ENCODE measurements at regions not wholly inside any gene's neighbourhood (a gene's known extent, or its start where the extent isn't known, plus 50 kb on each side); places are given as distances from the start of the nearest gene placed in this dataset.
"Not testable (repeated sequence)": the region's sequence is repeated elsewhere in the genome, so short reads cannot be mapped to it uniquely, and the experiment has no call there.

DNA sequence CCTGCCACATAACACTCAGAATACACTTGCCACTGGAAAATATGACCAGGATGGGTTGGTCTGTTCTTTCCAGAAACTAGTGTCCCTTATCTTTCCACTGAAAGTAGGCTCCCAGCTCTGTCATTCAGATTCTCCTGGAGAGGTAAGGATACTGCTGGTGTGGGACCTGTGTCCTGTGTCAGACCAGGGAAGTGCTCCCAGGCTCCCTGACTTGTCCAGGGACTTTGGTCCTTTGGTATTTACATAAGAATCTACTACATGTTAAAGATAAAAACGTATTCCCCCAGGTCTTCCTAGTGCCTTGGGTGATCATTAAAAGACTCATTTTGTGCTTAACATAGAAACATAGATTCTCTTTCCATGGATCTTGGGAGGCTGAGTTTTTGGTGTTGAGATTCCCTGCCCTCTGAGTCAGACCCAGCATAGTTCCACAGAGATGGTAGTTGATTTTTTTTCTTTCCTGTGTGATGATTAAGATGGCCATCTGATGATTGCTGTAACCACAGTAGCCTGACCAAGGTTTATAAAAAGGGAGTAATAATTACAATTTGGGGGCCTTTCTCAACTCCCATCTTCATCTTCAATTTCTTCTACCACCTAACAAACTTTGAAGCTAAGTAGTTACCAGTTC is 159.8 kb upstream of the JADE1 start:
- no peak for DNase-seq (ENCODE audit: low read depth in 2 of 2)

DNA sequence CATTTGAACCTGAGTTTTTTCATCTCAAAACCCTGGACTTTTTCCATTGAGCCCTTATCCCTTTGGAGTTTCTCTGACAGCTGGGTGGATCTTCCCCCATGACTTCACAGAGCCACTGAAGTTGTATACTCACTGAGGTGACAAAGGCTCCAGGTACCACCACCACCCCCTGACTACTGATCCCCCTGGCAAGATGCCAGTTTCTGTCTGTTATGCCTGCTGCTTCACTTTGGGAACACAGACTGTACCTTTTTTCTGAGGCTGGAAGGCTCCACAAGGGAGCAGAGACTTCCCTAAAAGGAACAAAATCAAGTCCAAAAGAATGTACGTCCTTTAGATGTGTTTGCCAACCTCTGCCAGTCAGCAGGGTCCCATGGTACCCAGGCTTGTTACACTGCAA is 160.3 kb upstream of the JADE1 start:
- DNase-seq (ENCODE audit: low read depth in 2 of 2) = no peak

DNA sequence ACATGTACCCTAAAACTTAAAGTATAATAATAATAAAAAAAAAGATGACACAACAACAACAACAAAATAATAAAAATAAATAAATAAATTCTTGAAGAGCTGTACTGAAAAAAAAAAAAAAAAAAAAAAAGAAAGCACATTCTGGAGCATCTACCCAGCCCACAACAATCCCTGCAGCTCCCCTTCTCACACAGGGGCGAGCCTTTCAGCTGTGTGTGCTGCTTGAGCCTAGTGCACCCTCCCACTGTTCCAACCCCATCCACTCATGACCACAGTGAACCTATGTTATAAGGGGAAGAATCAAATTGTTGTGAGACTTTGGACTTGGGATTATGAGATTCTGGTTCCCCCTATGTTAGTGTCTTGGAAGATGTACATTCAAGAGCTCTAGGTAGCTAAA is 161.5 kb upstream of the JADE1 start:
- no peak for DNase-seq (ENCODE audit: low read depth in 2 of 2)

DNA sequence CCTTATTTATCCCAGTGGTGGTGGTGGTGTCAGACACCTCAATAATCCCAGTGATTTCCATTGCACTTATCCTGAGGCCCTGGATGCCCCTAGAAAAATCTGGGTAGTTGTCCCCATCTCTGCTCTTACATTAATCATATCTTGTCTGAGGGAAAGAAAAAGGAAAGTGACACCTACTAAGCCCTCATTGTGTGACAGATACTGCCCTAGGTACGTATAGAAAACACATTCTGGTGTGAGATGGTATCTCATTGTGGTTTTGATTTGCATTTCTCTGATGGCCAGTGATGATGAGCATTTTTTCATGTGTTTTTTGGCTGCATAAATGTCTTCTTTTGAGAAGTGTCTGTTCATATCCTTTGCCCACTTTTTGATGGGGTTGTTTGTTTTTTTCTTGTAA is 162.6 kb upstream of the JADE1 start:
- not testable (repeated sequence) for DNase-seq (ENCODE audit: low read depth in 2 of 2)

DNA sequence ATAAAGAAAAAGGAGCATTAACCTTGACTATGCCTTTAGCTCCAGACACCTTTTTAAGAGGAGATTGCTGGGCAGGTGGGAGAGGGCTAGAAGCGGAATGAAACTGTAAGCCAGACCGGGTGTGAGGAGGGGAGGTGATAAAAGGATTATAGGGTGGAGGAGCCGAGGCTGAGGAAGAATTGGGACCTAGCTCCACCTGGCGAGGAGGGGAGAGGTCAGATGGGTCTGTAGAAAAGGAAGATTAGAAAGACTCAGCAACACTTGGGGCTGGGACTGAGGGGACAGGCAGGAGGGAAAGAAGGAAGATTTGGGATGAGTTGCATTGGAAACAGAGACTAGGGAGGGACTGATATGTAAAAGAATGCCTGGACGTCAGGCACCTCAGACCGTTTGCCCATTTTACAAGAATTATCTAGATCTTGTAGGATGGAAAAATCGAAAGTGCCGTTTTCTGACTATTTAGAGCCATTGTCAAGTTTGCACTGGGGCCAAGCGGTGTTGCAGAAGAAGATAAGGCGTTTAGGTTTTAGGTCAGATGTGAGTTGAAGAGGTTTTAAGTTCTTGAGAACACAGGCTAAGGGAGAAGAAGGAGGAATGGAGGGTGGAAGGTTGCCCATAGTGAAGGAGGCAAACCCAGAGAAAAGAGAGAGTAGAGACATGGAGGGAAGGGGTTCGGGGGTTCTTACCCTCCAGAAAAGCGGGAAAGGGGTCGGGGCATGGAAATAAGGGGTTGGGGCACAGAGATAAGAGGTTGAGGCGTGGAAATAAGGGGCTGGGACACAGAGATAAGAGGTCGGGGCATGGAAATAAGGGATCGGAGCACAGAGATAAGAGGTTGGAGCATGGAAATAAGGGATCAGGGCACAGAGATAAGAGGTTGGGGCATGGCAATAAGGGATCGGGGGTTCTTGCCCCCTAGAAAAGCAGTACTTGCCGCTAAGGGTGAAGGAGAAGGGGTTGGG is 164.5 kb upstream of the JADE1 start:
- DNase-seq (ENCODE audit: low read depth in 2 of 2) = not testable (repeated sequence)

DNA sequence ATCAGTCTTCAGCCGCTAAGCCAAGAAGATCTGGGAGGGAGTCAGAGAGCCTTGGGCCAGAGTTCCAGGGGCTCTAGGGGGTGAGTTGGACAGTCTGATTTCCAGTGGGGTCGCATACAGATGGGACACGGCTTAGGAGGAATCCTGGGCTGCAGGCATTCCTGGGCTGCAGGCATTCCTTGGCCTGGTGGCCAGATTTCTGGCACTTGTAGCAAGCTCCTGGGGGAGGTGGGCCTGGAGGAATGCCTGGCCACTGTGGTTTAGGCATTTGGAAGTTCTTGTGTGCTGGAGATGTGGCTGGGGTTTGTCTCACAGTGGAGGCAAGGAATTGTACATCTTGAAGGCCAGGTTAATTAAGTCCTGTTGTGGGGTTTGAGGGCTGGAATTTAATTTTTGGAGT is 165.4 kb upstream of the JADE1 start:
- not testable (repeated sequence) for DNase-seq (ENCODE audit: low read depth in 2 of 2)

DNA sequence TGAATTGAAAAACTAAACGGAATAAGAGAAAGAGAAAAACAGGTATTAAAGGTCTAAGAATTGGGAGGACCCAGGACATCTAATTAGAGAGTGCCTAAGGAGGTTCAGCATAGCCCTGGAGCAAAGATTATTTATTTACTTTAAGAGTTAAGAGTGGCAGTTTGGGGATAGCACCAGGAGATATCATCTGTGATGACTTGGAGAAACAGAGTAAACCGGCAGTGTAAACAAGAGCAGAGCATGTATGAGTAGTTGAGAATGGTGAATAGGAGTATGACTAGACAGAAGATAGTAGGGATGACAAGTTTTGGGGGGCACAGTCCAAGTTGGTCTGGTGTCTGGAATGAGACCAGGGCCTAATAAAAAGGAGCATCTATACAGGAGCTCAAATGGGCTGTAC is 167.9 kb upstream of the JADE1 start:
- not testable (repeated sequence) for DNase-seq (ENCODE audit: low read depth in 2 of 2)

DNA sequence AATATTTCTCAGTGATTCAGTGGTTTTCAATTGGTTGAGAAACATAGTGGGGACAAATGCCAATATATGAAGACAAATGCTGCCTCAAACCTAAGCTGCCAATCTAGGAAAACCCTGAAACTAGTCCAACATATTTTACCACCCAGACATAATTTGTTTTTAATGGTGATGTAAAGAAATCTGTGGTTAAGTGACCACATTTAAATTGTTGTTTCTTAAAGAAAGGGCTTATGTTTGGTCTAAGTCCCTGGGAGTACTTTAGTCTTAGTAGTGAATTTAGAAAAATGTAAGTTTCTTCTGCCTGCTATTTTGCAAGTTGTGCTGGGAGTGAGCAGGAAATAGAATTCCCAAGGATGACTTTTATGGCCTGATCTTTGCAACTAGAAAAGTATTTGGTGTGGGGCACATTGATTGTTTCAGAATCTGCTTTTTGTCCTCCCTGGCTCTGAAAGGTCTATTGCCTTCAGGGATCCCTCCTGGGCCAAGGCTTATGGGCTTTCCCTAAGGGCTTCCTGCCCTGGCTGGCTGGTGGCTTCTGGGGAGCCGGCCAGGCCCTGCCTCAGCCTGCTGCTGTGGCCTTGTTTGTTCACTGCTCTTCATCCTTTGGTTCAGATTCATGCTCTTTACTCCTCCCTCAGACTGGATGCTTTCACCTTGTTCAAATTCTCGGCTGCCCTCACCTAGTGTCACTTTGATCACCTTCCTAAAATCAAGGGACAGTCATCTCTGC is 169.8 kb upstream of the JADE1 start:
- no peak for DNase-seq (ENCODE audit: low read depth in 2 of 2)

DNA sequence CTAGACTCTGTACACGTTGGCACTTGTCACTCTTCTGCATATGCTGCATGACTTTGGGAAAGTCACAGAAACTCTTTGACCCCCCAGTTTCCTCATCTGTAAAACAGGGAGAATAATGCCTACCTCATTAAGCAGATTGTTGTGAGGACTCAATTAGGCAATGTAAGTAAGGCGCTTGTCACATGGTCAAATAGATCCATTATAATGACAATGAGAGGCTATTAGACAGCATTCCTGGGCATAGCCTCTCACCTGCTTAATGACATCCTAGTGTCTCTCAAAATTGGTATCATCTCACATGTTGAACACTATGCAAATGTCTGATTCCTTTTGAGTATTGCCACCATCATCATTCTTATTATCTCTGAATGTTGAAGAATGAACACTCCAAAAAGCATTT is 172.6 kb upstream of the JADE1 start:
- no peak for DNase-seq (ENCODE audit: low read depth in 2 of 2)

DNA sequence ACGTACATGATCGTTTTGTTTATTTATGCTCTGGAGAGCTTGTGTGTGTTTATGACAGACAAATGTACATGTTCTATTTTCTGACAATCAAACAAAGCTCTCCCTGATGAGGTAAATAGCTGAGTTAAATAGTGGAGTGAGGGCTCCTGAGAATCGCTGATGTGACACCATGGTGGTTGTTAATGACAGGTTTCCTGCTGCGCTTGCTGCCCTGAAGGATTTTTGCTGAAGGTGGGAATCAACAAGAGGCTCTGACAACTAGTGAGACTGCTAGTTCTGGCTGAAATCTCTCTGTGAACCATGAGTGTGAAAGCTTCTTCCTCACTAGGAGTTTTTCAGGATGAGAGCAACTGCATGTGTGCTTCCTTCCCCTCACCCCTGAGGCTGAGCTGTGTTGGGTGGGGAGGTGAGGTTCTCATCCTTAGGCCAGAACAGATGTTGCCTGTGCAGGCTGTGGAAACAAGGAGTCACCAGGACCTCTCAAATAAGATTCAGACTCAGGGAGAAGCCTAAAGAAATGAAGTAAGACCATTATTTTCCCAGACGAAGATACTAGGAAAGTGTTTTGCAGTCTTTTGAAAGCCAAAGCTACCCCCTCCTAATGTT is 173.4 kb upstream of the JADE1 start:
- DNase-seq (ENCODE audit: low read depth in 2 of 2) = no peak

DNA sequence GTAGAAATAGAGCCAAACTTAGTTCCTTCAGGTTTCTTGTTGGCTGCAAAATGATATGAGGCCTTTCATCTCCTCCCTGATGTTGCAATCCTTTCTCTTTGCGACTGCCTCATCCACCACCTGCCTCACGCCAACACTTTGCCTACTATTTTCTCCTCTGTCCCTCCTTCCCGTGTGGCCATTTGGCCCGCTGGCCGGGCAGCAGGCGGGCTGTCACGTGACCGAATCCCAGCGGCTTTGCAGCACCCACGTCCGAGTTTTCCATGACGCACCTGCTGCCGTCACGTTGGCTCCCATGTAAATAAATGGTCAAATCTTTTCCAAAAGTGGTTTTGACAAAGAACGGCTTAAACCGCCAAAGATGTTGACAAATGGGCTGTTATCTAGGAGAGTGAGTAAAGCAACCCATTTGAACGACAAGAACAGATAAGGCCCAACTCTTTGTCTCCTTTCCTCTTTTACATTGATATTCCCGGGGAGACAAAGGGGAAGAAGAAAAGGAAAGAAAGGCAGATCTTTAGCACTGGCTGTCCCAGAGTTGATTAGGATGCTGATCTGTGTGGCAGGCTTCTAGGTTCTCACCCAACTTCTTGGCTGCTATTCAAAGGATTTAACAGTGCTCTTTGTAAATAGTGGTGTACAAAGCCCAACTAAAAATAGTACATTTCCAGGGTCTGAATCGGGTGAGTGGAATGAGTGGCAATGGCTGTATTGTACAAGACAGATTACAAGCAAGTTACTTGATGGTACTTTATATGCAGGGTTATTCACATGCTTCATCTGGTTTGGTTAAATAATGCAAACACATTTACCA is 174.2 kb upstream of the JADE1 start:
- DNase-seq (ENCODE audit: low read depth in 2 of 2) = no peak

DNA sequence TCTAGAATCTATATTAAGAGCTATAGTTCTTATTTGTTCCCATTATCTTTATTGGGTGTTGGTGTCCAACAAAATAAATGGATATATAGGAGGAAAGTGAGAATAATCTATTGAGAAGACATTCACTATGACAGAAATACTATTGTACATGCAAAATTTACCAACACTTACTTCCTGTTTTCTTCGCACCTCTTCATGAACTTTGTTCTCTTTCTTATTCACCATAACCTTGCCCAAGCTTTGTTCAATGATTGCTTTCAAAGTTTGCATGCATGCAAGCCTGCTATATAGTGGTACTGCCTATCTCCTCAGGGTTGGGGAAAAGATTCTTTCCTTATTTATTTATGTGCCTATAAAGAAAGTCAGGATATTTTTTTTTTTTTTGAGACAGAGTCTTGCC is 176.4 kb upstream of the JADE1 start:
- no peak for DNase-seq (ENCODE audit: low read depth in 2 of 2)

DNA sequence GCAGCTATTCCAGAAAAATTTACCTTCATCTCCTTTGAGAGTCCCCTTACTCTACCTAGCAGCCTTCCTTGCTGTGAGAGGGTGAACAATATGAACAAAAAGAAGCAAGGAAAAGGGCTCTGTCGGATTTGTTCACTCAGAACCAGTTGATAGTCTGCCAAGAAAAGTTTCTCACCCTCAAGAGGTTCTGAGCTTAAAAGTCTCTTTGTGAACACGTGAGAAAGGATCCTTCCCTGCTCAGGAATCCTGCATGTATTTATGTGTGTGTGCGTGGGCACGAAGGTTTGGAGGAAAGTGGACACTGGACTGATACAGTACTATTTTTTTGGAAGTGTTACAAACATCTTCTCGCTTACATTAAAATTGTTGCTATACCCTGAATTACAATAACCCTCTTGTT is 178.6 kb upstream of the JADE1 start:
- DNase-seq (ENCODE audit: low read depth in 2 of 2) = no peak

DNA sequence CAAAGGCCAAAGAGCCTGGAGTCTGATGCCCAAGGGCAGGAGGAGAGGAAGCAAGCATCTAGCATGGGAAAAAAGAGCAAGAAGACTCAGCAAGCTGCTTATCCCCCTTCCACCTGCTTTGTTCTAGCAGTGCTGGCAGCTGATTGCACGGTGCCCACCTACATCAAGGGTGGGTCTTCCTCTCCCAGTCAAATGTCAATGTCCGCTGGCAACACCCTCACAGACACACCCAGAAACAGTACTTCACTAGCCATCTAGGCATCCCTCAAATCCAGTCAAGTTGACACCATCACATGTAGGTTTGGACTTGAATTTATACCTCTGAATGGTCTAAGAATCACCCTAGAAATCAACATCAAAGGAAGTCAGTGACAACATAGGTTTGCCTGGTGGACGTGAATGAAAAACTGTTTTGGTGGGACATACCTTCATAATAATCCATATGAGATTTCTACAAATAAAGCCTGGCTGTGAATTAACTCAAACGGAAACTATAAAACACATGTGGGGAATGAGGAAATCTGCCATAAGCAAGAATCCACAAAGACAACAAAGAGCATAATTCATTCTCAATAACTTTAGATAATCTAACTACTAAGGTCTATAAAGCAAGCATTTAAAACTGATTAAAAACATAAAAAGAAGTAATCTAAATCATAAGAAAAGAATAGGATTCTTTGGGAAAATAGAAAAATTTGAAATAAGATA is 185.8 kb upstream of the JADE1 start:
- no peak for DNase-seq (ENCODE audit: low read depth in 2 of 2)

DNA sequence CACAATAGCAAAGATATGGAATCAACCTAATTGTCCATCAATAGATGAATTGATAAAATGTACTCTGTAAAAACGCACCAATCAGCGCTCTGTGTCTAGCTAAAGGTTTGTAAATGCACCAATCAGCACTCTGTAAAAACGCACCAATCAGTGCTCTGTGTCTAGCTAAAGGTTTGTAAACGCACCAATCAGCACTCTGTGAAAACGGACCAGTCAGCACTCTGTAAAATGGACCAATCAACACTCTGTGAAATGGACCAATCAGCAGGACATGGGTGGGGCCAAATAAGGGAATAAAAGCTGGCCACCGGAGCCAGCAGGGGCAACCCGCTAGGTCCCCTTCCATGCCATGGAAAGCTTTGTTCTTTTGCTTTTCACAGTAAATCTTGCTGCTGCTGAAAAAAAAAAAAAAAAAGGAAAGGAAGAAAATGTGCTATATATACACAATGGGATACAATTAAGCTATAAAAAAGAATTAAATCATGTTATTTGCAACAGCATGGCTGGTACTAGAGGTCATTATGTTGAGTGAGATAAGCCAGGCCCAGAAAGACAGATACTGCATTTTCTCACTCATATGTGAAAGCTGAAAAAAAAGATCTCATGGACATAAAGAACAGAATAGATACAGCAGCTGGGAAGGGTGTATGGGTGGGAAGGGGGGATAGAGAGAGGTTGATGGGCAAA is 189.1 kb upstream of the JADE1 start:
- DNase-seq (ENCODE audit: low read depth in 2 of 2) = not testable (repeated sequence)

DNA sequence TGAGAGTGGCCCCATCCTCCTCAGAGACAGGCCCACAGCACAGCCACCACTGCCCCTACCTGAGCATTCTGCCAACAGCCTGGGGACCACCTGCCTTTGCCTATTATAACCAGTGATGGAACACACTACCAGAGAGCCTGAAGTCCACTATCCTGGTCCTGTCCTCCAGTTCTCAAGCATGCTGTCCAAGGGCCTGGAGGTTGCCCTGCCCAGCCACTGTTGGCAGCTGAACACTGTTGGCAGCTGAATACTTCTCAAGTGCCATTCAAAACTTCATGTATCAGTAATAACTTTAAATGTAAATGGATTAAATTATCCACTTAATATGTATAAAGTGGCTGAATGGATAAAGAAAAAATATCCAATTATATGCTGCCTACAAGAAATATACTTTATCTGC is 194.3 kb upstream of the JADE1 start:
- DNase-seq (ENCODE audit: low read depth in 2 of 2) = no peak

DNA sequence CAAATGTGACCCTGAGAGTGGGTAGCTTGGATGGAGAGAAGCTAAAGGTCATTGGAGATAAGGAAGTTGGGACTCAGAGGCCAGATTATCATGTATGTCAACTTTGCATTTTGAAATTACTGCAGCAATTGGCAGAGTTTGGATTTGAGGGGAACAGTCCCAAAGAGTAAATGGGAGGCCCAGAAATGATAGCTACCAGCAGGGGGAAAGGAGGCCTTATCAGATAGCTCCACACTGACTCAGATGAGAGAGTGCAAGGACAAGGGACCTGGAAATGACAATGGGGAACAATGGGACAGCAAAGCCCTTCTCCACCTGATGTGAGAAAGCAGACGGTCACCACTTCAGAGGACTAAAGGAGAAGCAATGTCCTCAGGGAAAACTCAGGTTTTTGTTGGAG is 201.5 kb upstream of the JADE1 start:
- no peak for DNase-seq (ENCODE audit: low read depth in 2 of 2)

DNA sequence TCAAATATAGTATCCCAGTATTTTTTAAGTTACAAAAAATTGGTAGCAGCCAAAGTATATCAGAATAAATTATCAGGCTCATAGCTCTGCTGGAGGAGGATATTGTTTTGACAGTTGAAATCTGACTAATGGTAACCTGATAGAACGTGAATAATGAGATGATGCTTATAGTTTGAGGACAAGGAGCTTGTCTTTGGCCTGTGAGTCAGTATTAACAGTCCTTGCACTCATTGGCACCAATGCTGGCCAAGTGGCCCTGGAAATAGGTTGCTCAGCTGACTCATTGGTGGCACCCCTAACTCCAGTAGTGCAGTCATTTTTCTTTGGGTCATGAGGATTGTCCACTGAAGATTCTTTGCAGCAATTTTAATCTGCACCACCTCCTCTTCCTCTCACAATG is 203.3 kb upstream of the JADE1 start:
- no peak for DNase-seq (ENCODE audit: low read depth in 2 of 2)

DNA sequence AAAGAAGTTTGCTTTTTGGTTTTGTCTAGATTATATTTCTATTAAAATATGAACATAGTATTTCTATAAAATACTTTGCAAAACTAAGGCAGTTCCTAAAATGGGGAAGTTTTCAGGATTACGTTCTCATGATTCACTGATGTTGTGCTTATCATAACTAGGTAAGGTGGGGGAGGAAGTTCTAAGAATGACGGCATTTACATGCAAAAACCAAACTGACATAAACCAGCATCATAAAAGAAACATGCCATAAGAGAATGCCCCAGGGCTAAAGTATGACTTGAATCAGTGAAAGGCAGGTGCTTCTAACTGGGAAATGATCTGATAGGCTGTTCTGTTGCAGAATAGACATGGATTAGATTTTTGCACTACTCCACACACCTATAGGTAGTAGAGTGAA is 204.7 kb upstream of the JADE1 start:
- DNase-seq (ENCODE audit: low read depth in 2 of 2) = no peak

DNA sequence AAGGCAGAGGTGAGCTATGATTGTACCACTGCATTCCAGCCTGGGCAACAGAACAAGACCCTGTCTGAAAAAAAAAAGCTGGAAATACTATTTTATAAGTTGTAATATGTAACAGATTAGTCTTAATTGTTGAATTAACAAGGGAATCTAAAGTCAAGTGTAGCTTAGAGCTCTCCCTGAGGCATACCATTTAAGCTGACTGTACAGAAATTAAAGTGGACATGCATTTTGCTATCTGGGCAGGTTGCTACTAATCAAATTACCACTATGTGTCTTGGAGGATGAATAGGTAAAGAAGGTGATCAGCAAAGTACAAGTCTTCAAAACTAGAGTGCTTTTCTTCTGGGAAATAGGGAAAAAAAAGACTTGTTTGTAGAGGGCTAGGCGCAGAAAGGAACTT is 205.3 kb upstream of the JADE1 start:
- DNase-seq (ENCODE audit: low read depth in 2 of 2) = no peak

Measured in activated CD4-positive, alpha-beta T cell treated with anti-CD3 and anti-CD28 coated beads for 24 hours (primary cell).